Parathyroid adenoma (tissue), 2 donors: ENCODE measurements at regions not wholly inside any gene's neighbourhood (a gene's known extent, or its start where the extent isn't known, plus 50 kb on each side); places are given as distances from the start of the nearest gene placed in this dataset.
"Not testable (repeated sequence)": the region's sequence is repeated elsewhere in the genome, so short reads cannot be mapped to it uniquely, and the experiment has no call there.

Experiments used
- H2AFZ ChIP-seq: fragments of 300-600 bp; sonication (generic); one replicate; pipeline ENCODE4 v1.7.0; 2017; ENCODE audit warnings: antibody characterized with exemption, mild to moderate bottlenecking
- H3K27ac ChIP-seq: fragments of 300-600 bp; sonication (generic); one replicate; pipeline ENCODE4 v1.7.0; 2017
- H3K27me3 ChIP-seq: fragments of 300-600 bp; sonication (generic); one replicate; pipeline ENCODE4 v1.7.0; 2017; ENCODE audit warnings: low read length; ENCODE audit not compliant: control insufficient read depth, insufficient read depth
- H3K36me3 ChIP-seq: fragments of 300-600 bp; sonication (generic); one replicate; pipeline ENCODE4 v1.7.0; 2017; ENCODE audit warnings: low read length; ENCODE audit not compliant: control insufficient read depth, insufficient read depth
- H3K4me1 ChIP-seq: fragments of 300-600 bp; sonication (generic); one replicate; pipeline ENCODE4 v1.7.0; 2017; ENCODE audit warnings: control low read depth
- H3K4me2 ChIP-seq: fragments of 300-600 bp; sonication (generic); one replicate; pipeline ENCODE4 v1.7.0; 2017; ENCODE audit warnings: low read length
- H3K4me3 ChIP-seq: fragments of 300-600 bp; sonication (generic); one replicate; pipeline ENCODE4 v1.7.0; 2017; ENCODE audit warnings: low read depth, low read length
- H3K79me2 ChIP-seq: fragments of 300-600 bp; sonication (generic); one replicate; pipeline ENCODE4 v1.7.0; 2017; ENCODE audit warnings: control low read depth
- H3K9ac ChIP-seq: fragments of 300-600 bp; sonication (generic); one replicate; pipeline ENCODE4 v1.7.0; 2017; ENCODE audit warnings: mild to moderate bottlenecking
- H3K9me3 ChIP-seq: fragments of 300-600 bp; sonication (generic); one replicate; pipeline ENCODE4 v1.7.0; 2017; ENCODE audit warnings: low read length; ENCODE audit not compliant: control insufficient read depth
- CTCF ChIP-seq: fragments of 300-600 bp; sonication (generic); IDR thresholded peaks from one replicate; pipeline ENCODE4 v1.7.0; 2017; ENCODE audit warnings: antibody characterized with exemption, mild to moderate bottlenecking
- donor health status: primary hyperparathyroidism.

GRCh38 chr15:36449662-36450145 is 129.7 kb upstream of the CDIN1 start:
- Histone ChIP-seq H3K9me3 (no peaks in the 10 kb centered on the region), H3K27ac (no peak overlapping the region), H2AFZ (no peak overlapping the region), H3K27me3 (no peaks in the 10 kb centered on the region), H3K9ac (no peak overlapping the region), H3K4me1 (no peaks in the 10 kb centered on the region), H3K36me3 (no peaks in the 10 kb centered on the region), H3K79me2 (no peaks in the 10 kb centered on the region), H3K4me2 (no peak overlapping the region), H3K4me3 (no peak overlapping the region)
- no peak for TF ChIP-seq CTCF

- not testable (repeated sequence) for H3K27me3 ChIP-seq, H3K9me3 ChIP-seq, H3K79me2 ChIP-seq, H3K4me3 ChIP-seq, H3K4me1 ChIP-seq, H2AFZ ChIP-seq, H3K4me2 ChIP-seq, H3K9ac ChIP-seq, H3K27ac ChIP-seq, H3K36me3 ChIP-seq
Observed at GRCh38 chr15:36454244-36454643, 125.2 kb upstream of the CDIN1 start.

- Histone ChIP-seq H3K9ac (no peak overlapping the region), H3K4me3 (no peak overlapping the region), H3K9me3 (no peaks in the 10 kb centered on the region), H3K27ac (no peak overlapping the region), H2AFZ (no peak overlapping the region), H3K4me2 (no peak overlapping the region), H3K79me2 (no peaks in the 10 kb centered on the region), H3K4me1 (no peaks in the 10 kb centered on the region), H3K27me3 (no peaks in the 10 kb centered on the region), H3K36me3 (no peaks in the 10 kb centered on the region)
- TF ChIP-seq CTCF: no peak
Observed at GRCh38 chr15:36458411-36458810, 121.0 kb upstream of the CDIN1 start.

GRCh38 chr15:36465304-36465703 is 114.1 kb upstream of the CDIN1 start:
- H3K27me3 ChIP-seq: no peaks in the 10 kb centered on the region
- H3K9me3 ChIP-seq: no peaks in the 10 kb centered on the region
- no peak overlapping the region for H2AFZ ChIP-seq
- H3K79me2 ChIP-seq: no peaks in the 10 kb centered on the region
- H3K27ac ChIP-seq: no peak overlapping the region
- no peaks in the 10 kb centered on the region for H3K4me1 ChIP-seq
- no peak for TF ChIP-seq CTCF
- H3K4me2 ChIP-seq: no peak overlapping the region
- no peaks in the 10 kb centered on the region for H3K36me3 ChIP-seq
- H3K9ac ChIP-seq: no peak overlapping the region
- H3K4me3 ChIP-seq: no peak overlapping the region

- Histone ChIP-seq H3K27me3 (no peaks in the 10 kb centered on the region), H3K9ac (no peak overlapping the region), H3K9me3 (no peaks in the 10 kb centered on the region), H2AFZ (no peak overlapping the region), H3K4me3 (no peak overlapping the region), H3K4me1 (no peaks in the 10 kb centered on the region), H3K79me2 (no peaks in the 10 kb centered on the region), H3K4me2 (no peak overlapping the region), H3K27ac (no peak overlapping the region), H3K36me3 (no peaks in the 10 kb centered on the region)
- no peak for TF ChIP-seq CTCF
Observed at GRCh38 chr15:36468746-36469145, 110.7 kb upstream of the CDIN1 start.
